ENCODE measurements at regions not wholly inside any gene's neighbourhood (a gene's known extent, or its start where the extent isn't known, plus 50 kb on each side); places are given as distances from the start of the nearest gene placed in this dataset.

- DNase-seq (ENCODE audit: low read depth, low spot score): no peak
- in situ Hi-C loops (cut with HindIII; ENCODE audit: low pct_unique_long_range_greater_than_20kb, low sequenced_read_pairs): no loop called here
These were observed 208.4 kb upstream of the RBFOX1 start for GRCh38 chr16:7124242-7124641.

- in situ Hi-C loops (cut with HindIII; ENCODE audit: low pct_unique_long_range_greater_than_20kb, low sequenced_read_pairs): no loop called here
- no peak for DNase-seq (ENCODE audit: low read depth, low spot score)
These were observed 215.9 kb upstream of the RBFOX1 start for GRCh38 chr16:7116734-7117133.

- DNase-seq (ENCODE audit: low read depth, low spot score): no peak
- in situ Hi-C loops (cut with HindIII; ENCODE audit: low pct_unique_long_range_greater_than_20kb, low sequenced_read_pairs): no loop called here
These were observed 216.7 kb upstream of the RBFOX1 start for GRCh38 chr16:7115898-7116297.

- DNase-seq (ENCODE audit: low read depth, low spot score): no peak
- in situ Hi-C loops (cut with HindIII; ENCODE audit: low pct_unique_long_range_greater_than_20kb, low sequenced_read_pairs): no loop called here
These were observed 218.7 kb upstream of the RBFOX1 start for GRCh38 chr16:7113949-7114348.

GRCh38 chr16:7113395-7113794 is 219.2 kb upstream of the RBFOX1 start:
- in situ Hi-C loops (cut with HindIII; ENCODE audit: low pct_unique_long_range_greater_than_20kb, low sequenced_read_pairs): no loop called here

GRCh38 chr16:7111265-7111664 is 221.4 kb upstream of the RBFOX1 start:
- in situ Hi-C loops (cut with HindIII; ENCODE audit: low pct_unique_long_range_greater_than_20kb, low sequenced_read_pairs): no loop called here
- DNase-seq (ENCODE audit: low read depth, low spot score): no peak

More at GRCh38 chr16:7113395-7113794, 219.2 kb upstream of the RBFOX1 start:
- DNase-seq (ENCODE audit: low read depth, low spot score): no peak

GRCh38 chr16:7107436-7107835 is 225.2 kb upstream of the RBFOX1 start:
- DNase-seq (ENCODE audit: low read depth, low spot score): no peak
- in situ Hi-C loops (cut with HindIII; ENCODE audit: low pct_unique_long_range_greater_than_20kb, low sequenced_read_pairs): no loop called here

GRCh38 chr16:7103056-7103455 is 229.6 kb upstream of the RBFOX1 start:
- no peak for DNase-seq (ENCODE audit: low read depth, low spot score)
- in situ Hi-C loops (cut with HindIII; ENCODE audit: low pct_unique_long_range_greater_than_20kb, low sequenced_read_pairs): no loop called here

- in situ Hi-C loops (cut with HindIII; ENCODE audit: low pct_unique_long_range_greater_than_20kb, low sequenced_read_pairs): no loop called here
- DNase-seq (ENCODE audit: low read depth, low spot score): no peak
These were observed 231.6 kb upstream of the RBFOX1 start for GRCh38 chr16:7101054-7101453.

GRCh38 chr16:7097518-7097917 is 235.1 kb upstream of the RBFOX1 start:
- no peak for DNase-seq (ENCODE audit: low read depth, low spot score)
- in situ Hi-C loops (cut with HindIII; ENCODE audit: low pct_unique_long_range_greater_than_20kb, low sequenced_read_pairs): no loop called here

- no peak for DNase-seq (ENCODE audit: low read depth, low spot score)
- in situ Hi-C loops (cut with HindIII; ENCODE audit: low pct_unique_long_range_greater_than_20kb, low sequenced_read_pairs): no loop called here
These were observed 239.1 kb upstream of the RBFOX1 start for GRCh38 chr16:7093511-7093910.

- in situ Hi-C loops (cut with HindIII; ENCODE audit: low pct_unique_long_range_greater_than_20kb, low sequenced_read_pairs): no loop called here
- no peak for DNase-seq (ENCODE audit: low read depth, low spot score)
These were observed 242.0 kb upstream of the RBFOX1 start for GRCh38 chr16:7090628-7091115.

GRCh38 chr16:7089751-7090150 is 242.9 kb upstream of the RBFOX1 start:
- DNase-seq (ENCODE audit: low read depth, low spot score): no peak
- in situ Hi-C loops (cut with HindIII; ENCODE audit: low pct_unique_long_range_greater_than_20kb, low sequenced_read_pairs): no loop called here

- in situ Hi-C loops (cut with HindIII; ENCODE audit: low pct_unique_long_range_greater_than_20kb, low sequenced_read_pairs): no loop called here
These were observed 243.9 kb upstream of the RBFOX1 start for GRCh38 chr16:7088711-7089110.

GRCh38 chr16:7086822-7087616 is 245.6 kb upstream of the RBFOX1 start:
- peak; percentile 38 for DNase-seq (ENCODE audit: low read depth, low spot score)

More at GRCh38 chr16:7088711-7089110, 243.9 kb upstream of the RBFOX1 start:
- no peak for DNase-seq (ENCODE audit: low read depth, low spot score)

GRCh38 chr16:7085776-7086175 is 246.9 kb upstream of the RBFOX1 start:
- in situ Hi-C loops (cut with HindIII; ENCODE audit: low pct_unique_long_range_greater_than_20kb, low sequenced_read_pairs): no loop called here
- no peak for DNase-seq (ENCODE audit: low read depth, low spot score)

More at GRCh38 chr16:7086822-7087616, 245.6 kb upstream of the RBFOX1 start:
- in situ Hi-C loops (cut with HindIII; ENCODE audit: low pct_unique_long_range_greater_than_20kb, low sequenced_read_pairs): no loop called here

GRCh38 chr16:7083096-7083495 is 249.5 kb upstream of the RBFOX1 start:
- no peak for DNase-seq (ENCODE audit: low read depth, low spot score)
- in situ Hi-C loops (cut with HindIII; ENCODE audit: low pct_unique_long_range_greater_than_20kb, low sequenced_read_pairs): no loop called here

- in situ Hi-C loops (cut with HindIII; ENCODE audit: low pct_unique_long_range_greater_than_20kb, low sequenced_read_pairs): no loop called here
- DNase-seq (ENCODE audit: low read depth, low spot score): no peak
These were observed 255.0 kb upstream of the RBFOX1 start for GRCh38 chr16:7077636-7078035.

- DNase-seq (ENCODE audit: low read depth, low spot score): no peak
- in situ Hi-C loops (cut with HindIII; ENCODE audit: low pct_unique_long_range_greater_than_20kb, low sequenced_read_pairs): no loop called here
These were observed 257.9 kb upstream of the RBFOX1 start for GRCh38 chr16:7074715-7075114.
